Mesenchymal stem cell (in vitro differentiated cells and primary cell): ENCODE measurements at regions not wholly inside any gene's neighbourhood (a gene's known extent, or its start where the extent isn't known, plus 50 kb on each side); places are given as distances from the start of the nearest gene placed in this dataset.
"Not testable (repeated sequence)": the region's sequence is repeated elsewhere in the genome, so short reads cannot be mapped to it uniquely, and the experiment has no call there.

Experiments
- DNase-seq: peaks from one replicate; pipeline ENCODE4 v3.0.0-alpha.2; 2013
- H2AFZ ChIP-seq: one replicate; pipeline ENCODE4 v1.6.1; 2013; ENCODE audit warnings: low read depth, mild to moderate bottlenecking, control low read depth, inconsistent platforms, low read length, moderate library complexity
- H2AK5ac ChIP-seq: 2 replicates; pipeline ENCODE4 v1.6.1; 2013; ENCODE audit warnings: low read length, moderate library complexity, mild to moderate bottlenecking, inconsistent platforms; ENCODE audit not compliant: severe bottlenecking
- H2BK120ac ChIP-seq: one replicate; pipeline ENCODE4 v1.6.1; 2013; ENCODE audit warnings: low read depth, mild to moderate bottlenecking, inconsistent platforms, low read length, moderate library complexity
- H2BK12ac ChIP-seq, 2 experiments: one replicate each; pipeline ENCODE4 v1.6.1; 2013; ENCODE audit warnings: inconsistent platforms in 2 of 2, low read length in 2 of 2, mild to moderate bottlenecking in 2 of 2, moderate library complexity in 2 of 2, control low read depth in 1 of 2
- H2BK15ac ChIP-seq: one replicate; pipeline ENCODE4 v1.6.1; 2013; ENCODE audit warnings: mild to moderate bottlenecking, low read depth, inconsistent platforms; ENCODE audit not compliant: poor library complexity, severe bottlenecking
- H2BK5ac ChIP-seq: 2 replicates; pipeline ENCODE4 v1.6.1; 2013; ENCODE audit warnings: low read depth, mild to moderate bottlenecking, low read length, control low read depth, inconsistent platforms; ENCODE audit not compliant: poor library complexity, severe bottlenecking
- H3K14ac ChIP-seq, 2 experiments: one replicate each; pipeline ENCODE4 v1.6.1; 2013; ENCODE audit warnings: inconsistent platforms in 2 of 2, low read length in 2 of 2, control low read depth in 1 of 2, mild to moderate bottlenecking in 1 of 2, moderate library complexity in 1 of 2
- H3K18ac ChIP-seq, 2 experiments: one replicate each; pipeline ENCODE4 v1.6.1; 2013; ENCODE audit warnings: inconsistent platforms in 2 of 2, low read length in 2 of 2, control low read depth in 1 of 2, low read depth in 1 of 2, mild to moderate bottlenecking in 1 of 2
- H3K23ac ChIP-seq, 2 experiments: one replicate each; pipeline ENCODE4 v1.6.1; 2013; ENCODE audit warnings: inconsistent platforms in 2 of 2, low read length in 2 of 2, mild to moderate bottlenecking in 2 of 2, moderate library complexity in 2 of 2, control low read depth in 1 of 2
- H3K27ac ChIP-seq: 2 replicates; pipeline ENCODE4 v1.5.1; 2013; ENCODE audit warnings: mild to moderate bottlenecking, moderate library complexity, low read length, control low read depth, inconsistent platforms; ENCODE audit not compliant: poor library complexity, severe bottlenecking
- H3K27me3 ChIP-seq, 2 experiments: 2 replicates each; pipeline versions ENCODE4 v1.6.1 to v1.7.0; 2013; ENCODE audit warnings: low read length in 2 of 2, mild to moderate bottlenecking in 2 of 2, moderate library complexity in 2 of 2, control low read depth in 1 of 2, inconsistent platforms in 1 of 2; ENCODE audit not compliant: control insufficient read depth in 1 of 2, insufficient read depth in 1 of 2
- H3K36me3 ChIP-seq, 2 experiments: 2 replicates each; pipeline versions ENCODE4 v1.6.1 to v1.7.0; 2013; ENCODE audit warnings: low read length in 2 of 2, control low read depth in 1 of 2, inconsistent platforms in 1 of 2, low read depth in 1 of 2, mild to moderate bottlenecking in 1 of 2; ENCODE audit not compliant: insufficient read depth in 2 of 2, control insufficient read depth in 1 of 2
- H3K4ac ChIP-seq, 2 experiments: one replicate each; pipeline ENCODE4 v1.6.1; 2013; ENCODE audit warnings: inconsistent platforms in 2 of 2, low read length in 2 of 2, mild to moderate bottlenecking in 2 of 2, moderate library complexity in 2 of 2, control low read depth in 1 of 2, low read depth in 1 of 2
- H3K4me1 ChIP-seq: 2 replicates; pipeline ENCODE4 v1.6.1; 2013; ENCODE audit warnings: low read depth, low read length, control low read depth; ENCODE audit not compliant: control insufficient read depth, insufficient read depth
- H3K4me2 ChIP-seq: 2 replicates; pipeline ENCODE4 v1.6.1; 2013; ENCODE audit warnings: low read length, mild to moderate bottlenecking, inconsistent platforms; ENCODE audit not compliant: poor library complexity, severe bottlenecking
- H3K4me3 ChIP-seq, 2 experiments: 2 replicates each; pipeline versions ENCODE4 v1.5.1 to v1.7.0; 2013; ENCODE audit warnings: low read length in 2 of 2, mild to moderate bottlenecking in 2 of 2, control low read depth in 1 of 2, low read depth in 1 of 2; ENCODE audit not compliant: insufficient read depth in 1 of 2
- H3K79me1 ChIP-seq: replicated peaks from 2 replicates; pipeline ENCODE4 v1.6.1; 2013; ENCODE audit warnings: mild to moderate bottlenecking, control low read depth, low read length, inconsistent platforms; ENCODE audit not compliant: poor library complexity, severe bottlenecking
- H3K9ac ChIP-seq: 2 replicates; pipeline ENCODE4 v1.7.0; 2013; ENCODE audit warnings: mild to moderate bottlenecking, low read length, moderate library complexity
- H3K9me3 ChIP-seq: 2 replicates; pipeline ENCODE4 v1.7.0; 2013; ENCODE audit warnings: mild to moderate bottlenecking, low read length; ENCODE audit not compliant: control insufficient read depth
- H4K8ac ChIP-seq: one replicate; pipeline ENCODE4 v1.6.1; 2013; ENCODE audit warnings: inconsistent platforms, mild to moderate bottlenecking, low read length, moderate library complexity
- H4K91ac ChIP-seq: one replicate; pipeline ENCODE4 v1.6.1; 2013; ENCODE audit warnings: mild to moderate bottlenecking, low read length, inconsistent platforms
- WGBS: methylation state at CpG from one replicate; pipeline ENCODE4 v1.1.7; 2013; ENCODE audit warnings: mixed read lengths; 5-methylcytosine and 5-hydroxymethylcytosine counted together

DNA sequence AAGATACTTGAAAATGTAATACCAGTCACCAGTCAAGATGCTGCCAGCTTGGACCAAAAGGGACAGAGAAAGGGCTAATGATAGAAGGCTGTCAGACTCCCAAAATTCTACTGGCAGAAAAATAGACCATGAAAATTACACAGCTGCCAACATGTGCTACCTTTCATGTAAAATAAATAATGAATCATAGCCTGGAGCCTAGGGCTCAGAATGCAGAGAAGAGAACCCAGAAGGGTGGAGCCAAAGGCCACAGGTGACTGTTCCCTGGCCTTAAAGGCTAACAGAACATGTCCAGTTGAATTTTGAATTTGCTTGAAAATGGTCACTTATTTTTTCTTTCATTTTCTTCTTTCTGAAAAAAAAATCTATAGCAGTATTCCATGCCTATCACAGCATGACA lies 1827.0 kb upstream of the MIR17HG start:
- no peak overlapping the region for H4K91ac ChIP-seq
- H2BK12ac ChIP-seq, result no peak overlapping the region
- H3K9ac ChIP-seq, result no peak overlapping the region
- H3K4me3 ChIP-seq, result no peak overlapping the region
- no peaks in the 10 kb centered on the region for H3K9me3 ChIP-seq
- H3K4ac ChIP-seq, result no peak overlapping the region
- no peaks in the 10 kb centered on the region for H3K27me3 ChIP-seq
- H3K18ac ChIP-seq, result no peak overlapping the region
- no peak overlapping the region for H4K8ac ChIP-seq
- H3K23ac ChIP-seq, result no peak overlapping the region
- H3K27ac ChIP-seq, result no peak overlapping the region
- H3K79me1 ChIP-seq, result no peaks in the 10 kb centered on the region
- no peak for DNase-seq
- no peak overlapping the region for H2BK5ac ChIP-seq
- H2AK5ac ChIP-seq, result no peak overlapping the region
- H3K36me3 ChIP-seq, result no peaks in the 10 kb centered on the region
- H3K4me2 ChIP-seq, result no peak overlapping the region
- no peaks in the 10 kb centered on the region for H3K4me1 ChIP-seq
- H2BK120ac ChIP-seq, result no peak overlapping the region
- H2BK15ac ChIP-seq, result no peak overlapping the region
- no peak overlapping the region for H2AFZ ChIP-seq
- no peak overlapping the region for H3K14ac ChIP-seq

- H2AK5ac ChIP-seq, DNase-seq, H4K8ac ChIP-seq, H3K79me1 ChIP-seq, H2BK5ac ChIP-seq, H3K9me3 ChIP-seq, H3K4me1 ChIP-seq, H3K9ac ChIP-seq, H3K27me3 ChIP-seq, H2AFZ ChIP-seq, H3K14ac ChIP-seq, H3K23ac ChIP-seq, H2BK120ac ChIP-seq, H2BK15ac ChIP-seq, H2BK12ac ChIP-seq, H3K4me3 ChIP-seq, H3K18ac ChIP-seq, H3K4ac ChIP-seq, H3K36me3 ChIP-seq, H3K27ac ChIP-seq, H4K91ac ChIP-seq, H3K4me2 ChIP-seq: not testable (repeated sequence)
- WGBS, result 92% methylated on average over 1 of the region's 2 CpGs
These were observed 1825.8 kb upstream of the MIR17HG start for GRCh38 chr13:89521672-89522071.

GRCh38 chr13:89541091-89542030 lies 1806.1 kb upstream of the MIR17HG start:
- H3K4ac ChIP-seq, result no peak overlapping the region
- H3K14ac ChIP-seq, result no peak overlapping the region
- no peaks in the 10 kb centered on the region for H3K4me1 ChIP-seq
- no peak for DNase-seq
- H2BK5ac ChIP-seq, result no peak overlapping the region
- no peak overlapping the region for H2AK5ac ChIP-seq
- H3K27me3 ChIP-seq, result no peaks in the 10 kb centered on the region
- 98% methylated on average over 6 of the region's 6 CpGs for WGBS
- H2BK120ac ChIP-seq, result no peak overlapping the region
- H4K8ac ChIP-seq, result no peak overlapping the region
- no peak overlapping the region for H3K23ac ChIP-seq
- H3K4me2 ChIP-seq, result no peak overlapping the region
- no peak overlapping the region for H3K18ac ChIP-seq
- no peaks in the 10 kb centered on the region for H3K79me1 ChIP-seq
- H3K9me3 ChIP-seq, result no peaks in the 10 kb centered on the region
- H4K91ac ChIP-seq, result no peak overlapping the region
- H2BK15ac ChIP-seq, result no peak overlapping the region
- no peaks in the 10 kb centered on the region for H3K36me3 ChIP-seq
- H2BK12ac ChIP-seq, result no peak overlapping the region
- H3K9ac ChIP-seq, result no peak overlapping the region
- no peak overlapping the region for H3K4me3 ChIP-seq
- no peak overlapping the region for H2AFZ ChIP-seq
- no peak overlapping the region for H3K27ac ChIP-seq

- Histone ChIP-seq H3K79me1 (no peaks in the 10 kb centered on the region), H2BK15ac (no peak overlapping the region), H2BK12ac (no peak overlapping the region), H3K4me3 (no peak overlapping the region), H3K9ac (no peak overlapping the region), H3K18ac (no peak overlapping the region), H3K14ac (no peak overlapping the region), H2AK5ac (no peak overlapping the region), H3K36me3 (no peaks in the 10 kb centered on the region), H3K27me3 (no peaks in the 10 kb centered on the region), H2BK5ac (no peak overlapping the region), H2AFZ (no peak overlapping the region), H4K8ac (no peak overlapping the region), H3K9me3 (no peaks in the 10 kb centered on the region), H4K91ac (no peak overlapping the region), H3K23ac (no peak overlapping the region), H2BK120ac (no peak overlapping the region), H3K4me1 (no peaks in the 10 kb centered on the region), H3K27ac (no peak overlapping the region), H3K4me2 (no peak overlapping the region), H3K4ac (no peak overlapping the region)
- 70% methylated on average over 5 of the region's 5 CpGs for WGBS
- no peak for DNase-seq
These were observed 1796.5 kb upstream of the MIR17HG start for GRCh38 chr13:89550938-89551337.
